D721Med (cell line): ENCODE measurements at regions not wholly inside any gene's neighbourhood (a gene's known extent, or its start where the extent isn't known, plus 50 kb on each side); places are given as distances from the start of the nearest gene placed in this dataset.
"Not testable (repeated sequence)": the region's sequence is repeated elsewhere in the genome, so short reads cannot be mapped to it uniquely, and the experiment has no call there.

Source experiments
- DNase-seq: peaks from one replicate; pipeline ENCODE4 v3.0.0; 2011; ENCODE audit warnings: low spot score; ENCODE audit not compliant: insufficient read length
- FAIRE-seq: peaks from 2 replicates; lab custom pipeline; 2011; peaks lifted over from hg19 to GRCh38; lab: Jason Lieb, UNC
- TF ChIP-seq, protein P1 (sequence below): IDR thresholded peaks from 2 replicates; pipeline ENCODE4 v1.5.1; 2012; ENCODE audit warnings: mild to moderate bottlenecking, control low read depth; ENCODE audit not compliant: insufficient read depth; ENCODE audit errors: missing control alignments

DNA sequence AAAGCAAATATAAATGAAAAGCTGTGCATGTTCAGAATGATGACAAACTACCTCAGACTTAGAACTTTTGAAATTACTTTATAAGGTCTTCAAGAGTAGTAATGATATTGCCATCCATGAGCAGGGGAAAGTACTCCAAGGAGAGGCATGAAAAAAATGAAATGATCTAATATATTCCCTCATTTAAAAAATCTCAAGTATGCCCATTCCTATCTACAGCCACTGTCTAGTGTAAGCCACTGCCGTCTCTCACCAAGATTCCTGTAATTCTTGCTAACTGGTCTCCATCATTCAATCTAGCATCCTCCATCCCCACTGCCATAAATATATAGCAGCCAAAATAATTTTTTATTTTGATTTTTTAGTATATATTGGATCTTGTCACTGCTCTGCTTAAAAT, 258.8 kb downstream of the PLOD2 start:
- TF ChIP-seq, protein P1, sequence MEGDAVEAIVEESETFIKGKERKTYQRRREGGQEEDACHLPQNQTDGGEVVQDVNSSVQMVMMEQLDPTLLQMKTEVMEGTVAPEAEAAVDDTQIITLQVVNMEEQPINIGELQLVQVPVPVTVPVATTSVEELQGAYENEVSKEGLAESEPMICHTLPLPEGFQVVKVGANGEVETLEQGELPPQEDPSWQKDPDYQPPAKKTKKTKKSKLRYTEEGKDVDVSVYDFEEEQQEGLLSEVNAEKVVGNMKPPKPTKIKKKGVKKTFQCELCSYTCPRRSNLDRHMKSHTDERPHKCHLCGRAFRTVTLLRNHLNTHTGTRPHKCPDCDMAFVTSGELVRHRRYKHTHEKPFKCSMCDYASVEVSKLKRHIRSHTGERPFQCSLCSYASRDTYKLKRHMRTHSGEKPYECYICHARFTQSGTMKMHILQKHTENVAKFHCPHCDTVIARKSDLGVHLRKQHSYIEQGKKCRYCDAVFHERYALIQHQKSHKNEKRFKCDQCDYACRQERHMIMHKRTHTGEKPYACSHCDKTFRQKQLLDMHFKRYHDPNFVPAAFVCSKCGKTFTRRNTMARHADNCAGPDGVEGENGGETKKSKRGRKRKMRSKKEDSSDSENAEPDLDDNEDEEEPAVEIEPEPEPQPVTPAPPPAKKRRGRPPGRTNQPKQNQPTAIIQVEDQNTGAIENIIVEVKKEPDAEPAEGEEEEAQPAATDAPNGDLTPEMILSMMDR: no peak
- DNase-seq: no peak
- FAIRE-seq: no peak

DNA sequence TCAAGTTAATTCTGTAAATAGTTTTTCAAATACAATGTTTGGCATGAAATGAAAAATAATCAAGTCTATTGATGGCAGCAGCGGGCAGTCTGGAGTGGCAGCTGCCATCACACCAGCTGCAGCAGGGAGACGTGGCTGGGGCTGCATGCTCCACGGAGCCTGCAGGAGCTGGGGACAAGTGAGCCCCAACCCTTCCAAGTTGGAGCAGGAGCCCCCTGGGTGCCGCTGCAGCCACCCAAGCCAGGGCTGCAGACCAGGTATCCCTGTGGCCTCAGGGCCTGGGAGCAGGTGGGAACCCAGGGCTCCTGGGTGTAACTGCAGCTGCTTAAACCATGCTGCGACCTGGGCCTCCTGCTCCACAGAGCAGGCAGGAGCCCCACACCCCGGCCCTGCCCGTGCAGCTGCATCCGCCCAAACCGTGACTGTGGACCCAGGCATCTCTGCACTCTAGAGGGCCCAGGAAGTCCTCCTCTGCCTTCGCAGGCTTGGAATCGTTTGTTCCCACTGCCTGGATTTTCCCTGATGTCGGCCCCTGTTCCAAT, 257.4 kb downstream of the PLOD2 start:
- no peak for FAIRE-seq

DNA sequence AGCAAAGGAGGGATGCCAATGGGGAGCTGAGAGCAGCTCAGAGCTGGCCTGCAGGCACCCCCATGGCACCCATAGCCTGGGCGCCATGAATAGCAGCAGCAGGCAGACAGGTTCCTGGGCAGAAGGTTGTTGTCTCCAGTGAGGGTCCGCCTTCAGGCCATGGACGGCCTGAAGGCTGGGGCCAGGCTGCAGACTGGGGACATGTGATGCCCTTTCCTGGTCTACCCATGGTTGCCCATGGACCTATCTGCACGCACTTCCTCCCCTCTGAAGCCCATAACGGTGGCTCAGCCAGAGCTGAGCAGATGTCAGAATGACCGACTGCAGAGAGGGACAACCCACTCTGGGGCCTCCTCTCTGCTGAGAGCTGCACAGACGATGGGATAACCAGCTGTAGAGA, 256.8 kb downstream of the PLOD2 start:
- FAIRE-seq (no peak), DNase-seq (no peak)
- TF ChIP-seq, protein P1: no peak

More for the DNA sequence above, 257.4 kb downstream of the PLOD2 start:
- DNase-seq: no peak
- TF ChIP-seq, protein P1: no peak

DNA sequence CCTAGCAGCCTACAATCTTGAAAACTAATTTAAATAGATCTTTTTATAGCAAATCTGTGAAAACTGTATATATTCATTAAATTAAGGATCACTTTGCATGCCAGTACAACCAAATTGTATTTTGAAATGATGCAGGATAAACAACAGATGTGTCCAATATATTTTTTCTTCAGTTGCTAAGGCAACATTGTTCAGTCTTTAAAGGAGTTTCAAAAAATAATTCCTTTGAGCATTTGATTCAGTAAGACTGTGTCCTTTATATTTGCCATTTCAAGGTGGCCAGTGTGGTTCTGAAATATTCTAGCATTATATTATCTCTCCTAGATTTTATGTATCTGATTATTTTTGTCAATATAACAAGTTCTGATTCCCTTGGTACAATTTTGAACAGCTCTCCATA, 254.7 kb downstream of the PLOD2 start:
- TF ChIP-seq, protein P1: no peak
- no peak for DNase-seq
- FAIRE-seq: no peak

DNA sequence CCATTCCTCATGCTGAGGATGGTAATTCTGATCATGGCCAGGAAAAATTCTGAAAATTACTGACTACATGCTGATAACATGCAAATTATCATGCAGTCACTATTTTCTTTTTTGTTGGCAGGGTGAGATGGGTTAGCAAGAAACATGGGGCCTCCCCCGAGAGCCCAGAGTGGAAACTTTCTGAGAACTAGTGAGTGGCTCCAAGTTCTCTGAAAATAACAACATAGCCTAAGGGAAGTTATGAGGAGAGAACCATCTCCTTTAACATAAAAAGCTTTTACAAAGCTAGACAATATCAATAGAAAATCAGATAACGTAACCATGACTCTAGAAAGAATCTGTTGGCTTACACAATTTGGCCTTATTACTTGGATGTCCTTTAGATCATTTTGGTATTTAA, 254.2 kb downstream of the PLOD2 start:
- TF ChIP-seq, protein P1: no peak
- no peak for FAIRE-seq
- DNase-seq: no peak

DNA sequence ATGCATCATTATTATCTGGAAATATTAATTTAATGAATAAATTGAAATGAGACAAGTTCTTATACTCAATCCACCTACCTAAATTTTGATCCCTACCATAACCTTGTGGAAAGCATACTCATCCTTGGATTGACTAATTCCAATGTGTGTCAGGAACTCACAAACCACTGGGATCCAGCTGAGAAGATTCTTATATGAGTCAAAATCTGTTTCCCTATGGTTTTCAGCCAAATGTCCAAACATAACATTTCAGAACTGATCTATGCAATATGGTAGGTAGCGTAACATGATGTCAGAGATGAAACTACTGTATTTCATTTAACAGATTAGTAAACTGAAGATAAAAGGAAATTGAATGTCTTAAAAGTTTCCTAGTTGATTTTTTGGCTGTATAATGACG, 250.0 kb downstream of the PLOD2 start:
- FAIRE-seq (no peak), DNase-seq (no peak)

DNA sequence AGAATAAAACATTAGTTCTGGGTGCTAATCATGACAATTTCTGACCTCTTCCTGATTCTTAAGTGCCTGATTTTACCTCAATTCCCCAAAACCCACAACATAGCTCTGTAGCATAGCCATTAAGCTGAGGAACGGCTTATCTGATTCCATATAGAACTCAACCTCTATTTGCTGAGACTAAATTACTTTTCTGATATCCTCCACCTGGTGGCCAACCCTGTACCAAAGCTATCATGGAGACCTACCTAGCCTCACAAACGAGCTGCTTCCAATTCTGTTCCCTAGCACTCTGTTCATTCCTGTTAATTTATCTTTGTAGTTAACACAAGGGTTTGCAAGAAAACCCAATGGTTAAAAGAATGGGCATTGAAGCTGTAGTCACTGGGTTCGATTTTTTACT, 245.2 kb downstream of the PLOD2 start:
- no peak for DNase-seq
- no peak for FAIRE-seq
- TF ChIP-seq, protein P1: no peak

More for the DNA sequence above, 250.0 kb downstream of the PLOD2 start:
- TF ChIP-seq, protein P1: no peak

DNA sequence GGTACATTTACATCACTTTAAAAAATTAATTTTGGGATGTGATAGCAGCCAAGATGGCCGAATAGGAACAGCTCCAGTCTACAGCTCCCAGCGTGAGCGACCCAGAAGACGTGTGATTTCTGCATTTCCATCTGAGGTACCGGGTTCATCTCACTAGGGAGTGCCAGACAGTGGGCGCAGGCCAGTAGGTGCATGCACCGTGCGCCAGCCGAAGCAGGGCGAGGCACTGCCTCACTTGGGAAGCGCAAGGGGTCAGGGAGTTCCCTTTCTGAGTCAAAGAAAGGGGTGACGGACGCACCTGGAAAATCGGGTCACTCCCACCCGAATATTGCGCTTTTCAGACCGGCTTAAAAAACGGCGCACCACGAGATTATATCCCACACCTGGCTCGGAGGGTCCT, 233.2 kb downstream of the PLOD2 start:
- not testable (repeated sequence) for FAIRE-seq, DNase-seq
